Liver (tissue), 8 donors: ENCODE measurements at regions not wholly inside any gene's neighbourhood (a gene's known extent, or its start where the extent isn't known, plus 50 kb on each side); places are given as distances from the start of the nearest gene placed in this dataset.

ENCODE experiments used
- DNase-seq: peaks from one replicate; pipeline ENCODE4 v3.0.0-alpha.2; 2017; ENCODE audit warnings: low spot score
- H3K27ac ChIP-seq, 2 donors: one replicate each; pipeline ENCODE4 v1.7.0; 2013; ENCODE audit warnings: inconsistent platforms in 2 of 2, low read length in 2 of 2, control low read depth in 1 of 2, low read depth in 1 of 2, mild to moderate bottlenecking in 1 of 2
- H3K27me3 ChIP-seq, 4 donors: one replicate each; pipeline versions ENCODE4 v1.6.1 to v1.7.0; 2013; ENCODE audit warnings: low read length in 3 of 4, inconsistent platforms in 1 of 4, mild to moderate bottlenecking in 1 of 4, moderate library complexity in 1 of 4; ENCODE audit not compliant: control insufficient read depth in 4 of 4, insufficient read depth in 4 of 4
- H3K36me3 ChIP-seq, 4 donors: one replicate each; pipeline versions ENCODE4 v1.6.1 to v1.7.0; 2013; ENCODE audit warnings: low read length in 3 of 4, mild to moderate bottlenecking in 3 of 4, low read depth in 1 of 4, moderate library complexity in 1 of 4; ENCODE audit not compliant: control insufficient read depth in 4 of 4, insufficient read depth in 3 of 4
- H3K4me1 ChIP-seq, 4 donors: one replicate each; pipeline versions ENCODE4 v1.6.1 to v1.7.0; 2013; ENCODE audit warnings: low read length in 3 of 4, mild to moderate bottlenecking in 3 of 4, moderate library complexity in 1 of 4; ENCODE audit not compliant: control insufficient read depth in 4 of 4, insufficient read depth in 4 of 4
- H3K4me3 ChIP-seq, 3 donors: one replicate each; pipeline versions ENCODE4 v1.6.1 to v1.7.0; 2013; ENCODE audit warnings: low read length in 3 of 3, control low read depth in 1 of 3, low read depth in 1 of 3, mild to moderate bottlenecking in 1 of 3
- H3K9ac ChIP-seq, 2 donors: one replicate each; pipeline ENCODE4 v1.7.0; 2013; ENCODE audit warnings: low read length in 2 of 2, mild to moderate bottlenecking in 2 of 2, moderate library complexity in 2 of 2, control low read depth in 1 of 2, low read depth in 1 of 2
- H3K9me3 ChIP-seq, 4 donors: one replicate each; pipeline versions ENCODE4 v1.6.1 to v1.7.0; 2013; ENCODE audit warnings: low read length in 3 of 4; ENCODE audit not compliant: control insufficient read depth in 4 of 4
- EGR1 ChIP-seq, 2 donors: IDR thresholded peaks; 2 replicates each; pipeline ENCODE4 v1.6.1; 2016 to 2018; ENCODE audit warnings: antibody characterized with exemption in 2 of 2, low read depth in 2 of 2
- FOXA1 ChIP-seq: IDR thresholded peaks from 2 replicates; pipeline ENCODE4 v1.6.1; 2016; ENCODE audit warnings: antibody characterized with exemption
- FOXA2 ChIP-seq: IDR thresholded peaks from 2 replicates; pipeline ENCODE4 v1.6.1; 2016; ENCODE audit warnings: antibody characterized with exemption
- GABPA ChIP-seq, 2 donors: IDR thresholded peaks in 1 of 2; conservative IDR thresholded peaks in 1 of 2; 2 replicates each; pipeline ENCODE4 v1.6.1; 2016; ENCODE audit warnings: antibody characterized with exemption in 2 of 2, mild to moderate bottlenecking in 1 of 2, moderate library complexity in 1 of 2
- HNF4A ChIP-seq, 2 donors: conservative IDR thresholded peaks; 2 replicates each; pipeline ENCODE4 v1.6.1; 2016; ENCODE audit warnings: antibody characterized with exemption in 2 of 2, mild to moderate bottlenecking in 2 of 2
- HNF4G ChIP-seq: IDR thresholded peaks from 2 replicates; pipeline ENCODE4 v1.6.1; 2016; ENCODE audit warnings: antibody characterized with exemption
- JUND ChIP-seq, 2 donors: IDR thresholded peaks; 2 replicates each; pipeline ENCODE4 v1.6.1; 2016; ENCODE audit warnings: antibody characterized with exemption in 2 of 2
- NR2F2 ChIP-seq: IDR thresholded peaks from 2 replicates; pipeline ENCODE4 v1.6.1; 2016; ENCODE audit warnings: antibody characterized with exemption
- RAD21 ChIP-seq, 2 donors: IDR thresholded peaks; 2 replicates each; pipeline ENCODE4 v1.6.1; 2016; ENCODE audit warnings: antibody characterized with exemption in 2 of 2, mild to moderate bottlenecking in 2 of 2
- RXRA ChIP-seq, 2 donors: IDR thresholded peaks; 2 replicates each; pipeline ENCODE4 v1.6.1; 2017 to 2018; ENCODE audit warnings: antibody characterized with exemption in 2 of 2, mild to moderate bottlenecking in 1 of 2
- SP1 ChIP-seq: IDR thresholded peaks from 2 replicates; pipeline ENCODE4 v1.6.1; 2018; ENCODE audit warnings: antibody characterized with exemption, mild to moderate bottlenecking
- TAF1 ChIP-seq: conservative IDR thresholded peaks from 2 replicates; pipeline ENCODE4 v1.6.1; 2016; ENCODE audit warnings: antibody characterized with exemption, mild to moderate bottlenecking
- YY1 ChIP-seq: IDR thresholded peaks from 2 replicates; pipeline ENCODE4 v1.6.1; 2016; ENCODE audit warnings: antibody characterized with exemption, mild to moderate bottlenecking
- WGBS: extraction: QIAGEN DNeasy Blood & Tissue Kit; methylation state at CpG from one replicate; pipeline ENCODE4 v1.1.7; 2013; 5-methylcytosine and 5-hydroxymethylcytosine counted together
- TF ChIP-seq, protein P1 (sequence below): IDR thresholded peaks from 2 replicates; pipeline ENCODE4 v1.6.1; 2016; ENCODE audit warnings: antibody characterized with exemption
- TF ChIP-seq, protein P2 (sequence below): IDR thresholded peaks from 2 replicates; pipeline ENCODE4 v1.6.1; 2016; ENCODE audit warnings: antibody characterized with exemption
- TF ChIP-seq, protein P3 (sequence below): IDR thresholded peaks from 2 replicates; pipeline ENCODE4 v1.6.1; 2016; ENCODE audit warnings: antibody characterized with exemption
- TF ChIP-seq, protein P4 (sequence below): fragments of 150-350 bp; IDR thresholded peaks from 2 replicates; pipeline ENCODE4 v1.5.1; 2017; ENCODE audit warnings: improper control_type of control experiment, low read depth, low read length; ENCODE audit not compliant: missing input control
- TF ChIP-seq, protein P5 (sequence below): IDR thresholded peaks from 2 replicates; pipeline ENCODE4 v1.6.1; 2016; ENCODE audit warnings: antibody characterized with exemption, mild to moderate bottlenecking
- donor health status: healthy.
- donor health status: healthy.
- donor health status: healthy.
- donor health status: healthy.
- donor health status: healthy.

DNA sequence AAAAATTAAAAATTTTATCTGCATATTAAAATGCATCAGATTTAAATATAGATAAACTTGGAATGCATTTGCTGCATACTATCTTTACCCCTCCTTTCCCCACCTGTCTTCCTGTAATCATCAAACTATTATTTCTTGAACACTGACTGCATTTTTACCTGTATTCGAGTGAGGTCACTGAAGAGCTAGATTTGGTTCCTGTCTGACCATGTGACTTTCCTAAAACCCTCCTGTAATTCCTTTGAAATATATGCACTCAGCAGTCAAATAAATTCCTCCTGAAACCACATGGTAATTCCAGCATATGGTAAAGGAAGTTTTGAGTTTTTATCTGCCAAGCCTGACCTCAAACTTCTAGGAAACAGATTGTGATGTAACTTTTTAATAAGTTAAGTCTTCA, 445.6 kb upstream of the FRG2C start:
- 33% methylated on average over 1 of the region's 1 CpG for WGBS
- no peak overlapping the region for H3K27ac ChIP-seq
- no peak overlapping the region for H3K9ac ChIP-seq
- no peak overlapping the region for H3K4me3 ChIP-seq
- TF ChIP-seq TAF1 = no peak
- no peak for TF ChIP-seq HNF4A (conservative IDR thresholded peaks at IDR 0.05)
- no peak for TF ChIP-seq YY1
- TF ChIP-seq RAD21 (IDR thresholded peaks at IDR 0.05) = no peak
- H3K9me3 ChIP-seq = no peaks in the 10 kb centered on the region
- no peaks in the 10 kb centered on the region for H3K36me3 ChIP-seq
- DNase-seq = no peak
- H3K27me3 ChIP-seq = no peaks in the 10 kb centered on the region
- H3K4me1 ChIP-seq = no peaks in the 10 kb centered on the region

DNA sequence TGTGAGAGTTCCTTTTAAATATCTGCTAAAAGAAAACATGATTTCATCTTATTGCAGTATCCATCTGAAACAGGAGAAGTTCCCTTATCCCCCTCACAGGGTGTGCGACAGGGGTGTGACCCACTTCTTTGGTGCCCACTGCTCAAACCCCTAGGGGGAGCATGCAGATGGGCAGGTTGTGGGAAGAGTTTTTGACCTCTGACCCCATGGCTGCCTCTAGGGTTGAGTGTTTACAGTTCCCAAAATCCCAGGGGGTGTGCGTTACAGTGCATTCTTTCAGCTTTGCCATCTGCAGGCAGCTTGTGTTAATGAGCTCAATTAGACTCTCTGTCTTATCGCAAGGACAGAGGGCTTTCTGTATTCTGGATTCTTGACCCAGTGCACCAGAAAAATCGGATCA, 443.2 kb upstream of the FRG2C start:
- Histone ChIP-seq H3K27ac (no peak overlapping the region), H3K9me3 (no peaks in the 10 kb centered on the region), H3K4me1 (no peaks in the 10 kb centered on the region), H3K27me3 (peaks cover 0 to 4% (median 0%) of the 10 kb centered on the region in 4 donors), H3K4me3 (no peak overlapping the region), H3K9ac (no peak overlapping the region), H3K36me3 (no peaks in the 10 kb centered on the region)
- no peak for DNase-seq
- TF ChIP-seq JUND (IDR thresholded peaks at IDR 0.05) = no peak
- TF ChIP-seq, protein P1, sequence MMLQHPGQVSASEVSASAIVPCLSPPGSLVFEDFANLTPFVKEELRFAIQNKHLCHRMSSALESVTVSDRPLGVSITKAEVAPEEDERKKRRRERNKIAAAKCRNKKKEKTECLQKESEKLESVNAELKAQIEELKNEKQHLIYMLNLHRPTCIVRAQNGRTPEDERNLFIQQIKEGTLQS = no peak
- no peak for TF ChIP-seq EGR1 (IDR thresholded peaks at IDR 0.05; ENCODE audit: low read depth in 2 of 2)
- no peak for TF ChIP-seq TAF1
- no peak for TF ChIP-seq YY1
- no peak for TF ChIP-seq HNF4A (conservative IDR thresholded peaks at IDR 0.05)
- no peak for TF ChIP-seq RXRA (IDR thresholded peaks at IDR 0.05)
- TF ChIP-seq, protein P2, sequence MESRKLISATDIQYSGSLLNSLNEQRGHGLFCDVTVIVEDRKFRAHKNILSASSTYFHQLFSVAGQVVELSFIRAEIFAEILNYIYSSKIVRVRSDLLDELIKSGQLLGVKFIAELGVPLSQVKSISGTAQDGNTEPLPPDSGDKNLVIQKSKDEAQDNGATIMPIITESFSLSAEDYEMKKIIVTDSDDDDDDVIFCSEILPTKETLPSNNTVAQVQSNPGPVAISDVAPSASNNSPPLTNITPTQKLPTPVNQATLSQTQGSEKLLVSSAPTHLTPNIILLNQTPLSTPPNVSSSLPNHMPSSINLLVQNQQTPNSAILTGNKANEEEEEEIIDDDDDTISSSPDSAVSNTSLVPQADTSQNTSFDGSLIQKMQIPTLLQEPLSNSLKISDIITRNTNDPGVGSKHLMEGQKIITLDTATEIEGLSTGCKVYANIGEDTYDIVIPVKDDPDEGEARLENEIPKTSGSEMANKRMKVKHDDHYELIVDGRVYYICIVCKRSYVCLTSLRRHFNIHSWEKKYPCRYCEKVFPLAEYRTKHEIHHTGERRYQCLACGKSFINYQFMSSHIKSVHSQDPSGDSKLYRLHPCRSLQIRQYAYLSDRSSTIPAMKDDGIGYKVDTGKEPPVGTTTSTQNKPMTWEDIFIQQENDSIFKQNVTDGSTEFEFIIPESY = no peak
- TF ChIP-seq HNF4G = no peak
- WGBS = 64% methylated on average over 4 of the region's 4 CpGs

DNA sequence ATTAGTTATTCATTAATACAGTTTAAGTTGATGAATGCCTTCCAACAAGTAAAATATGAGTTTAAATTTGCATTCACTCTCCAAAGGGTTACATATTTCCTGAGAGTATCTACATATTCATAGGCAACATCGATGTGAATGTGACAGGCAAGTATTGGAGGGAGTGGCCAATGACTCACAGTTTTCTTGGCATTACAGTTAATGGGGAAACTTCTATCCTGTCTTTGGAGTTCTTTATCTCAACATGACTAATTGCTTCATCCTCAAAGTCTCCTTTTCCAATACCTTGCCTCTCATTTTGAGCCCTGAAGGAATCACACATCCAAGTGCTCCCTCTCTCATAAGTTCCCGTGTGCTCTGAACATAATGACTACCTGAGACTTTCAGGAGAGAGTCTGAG, 439.7 kb upstream of the FRG2C start:
- Histone ChIP-seq H3K27ac (no peak overlapping the region), H3K36me3 (no peaks in the 10 kb centered on the region), H3K9me3 (no peaks in the 10 kb centered on the region), H3K4me1 (no peaks in the 10 kb centered on the region), H3K4me3 (no peak overlapping the region), H3K9ac (no peak overlapping the region), H3K27me3 (peaks cover 0 to 4% (median under 1%) of the 10 kb centered on the region in 4 donors)
- no peak for DNase-seq
- 59% methylated on average over 2 of the region's 2 CpGs for WGBS
- TF ChIP-seq HNF4G = no peak
- TF ChIP-seq, protein P3, sequence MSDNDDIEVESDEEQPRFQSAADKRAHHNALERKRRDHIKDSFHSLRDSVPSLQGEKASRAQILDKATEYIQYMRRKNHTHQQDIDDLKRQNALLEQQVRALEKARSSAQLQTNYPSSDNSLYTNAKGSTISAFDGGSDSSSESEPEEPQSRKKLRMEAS = no peak
- TF ChIP-seq HNF4A (conservative IDR thresholded peaks at IDR 0.05) = no peak
- no peak for TF ChIP-seq RXRA (IDR thresholded peaks at IDR 0.05)
- TF ChIP-seq FOXA2 = no peak
- TF ChIP-seq NR2F2 = no peak
- TF ChIP-seq, protein P4, sequence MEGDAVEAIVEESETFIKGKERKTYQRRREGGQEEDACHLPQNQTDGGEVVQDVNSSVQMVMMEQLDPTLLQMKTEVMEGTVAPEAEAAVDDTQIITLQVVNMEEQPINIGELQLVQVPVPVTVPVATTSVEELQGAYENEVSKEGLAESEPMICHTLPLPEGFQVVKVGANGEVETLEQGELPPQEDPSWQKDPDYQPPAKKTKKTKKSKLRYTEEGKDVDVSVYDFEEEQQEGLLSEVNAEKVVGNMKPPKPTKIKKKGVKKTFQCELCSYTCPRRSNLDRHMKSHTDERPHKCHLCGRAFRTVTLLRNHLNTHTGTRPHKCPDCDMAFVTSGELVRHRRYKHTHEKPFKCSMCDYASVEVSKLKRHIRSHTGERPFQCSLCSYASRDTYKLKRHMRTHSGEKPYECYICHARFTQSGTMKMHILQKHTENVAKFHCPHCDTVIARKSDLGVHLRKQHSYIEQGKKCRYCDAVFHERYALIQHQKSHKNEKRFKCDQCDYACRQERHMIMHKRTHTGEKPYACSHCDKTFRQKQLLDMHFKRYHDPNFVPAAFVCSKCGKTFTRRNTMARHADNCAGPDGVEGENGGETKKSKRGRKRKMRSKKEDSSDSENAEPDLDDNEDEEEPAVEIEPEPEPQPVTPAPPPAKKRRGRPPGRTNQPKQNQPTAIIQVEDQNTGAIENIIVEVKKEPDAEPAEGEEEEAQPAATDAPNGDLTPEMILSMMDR = no peak
- no peak for TF ChIP-seq YY1
- TF ChIP-seq, protein P1 = no peak
- TF ChIP-seq GABPA (IDR thresholded peaks at IDR 0.05 in 1 of 2, conservative IDR thresholded peaks at IDR 0.05 in 1 of 2) = no peak
- TF ChIP-seq EGR1 (IDR thresholded peaks at IDR 0.05; ENCODE audit: low read depth in 2 of 2) = no peak
- TF ChIP-seq SP1 = no peak
- TF ChIP-seq JUND (IDR thresholded peaks at IDR 0.05) = no peak
- TF ChIP-seq, protein P2 = no peak
- TF ChIP-seq, protein P5, sequence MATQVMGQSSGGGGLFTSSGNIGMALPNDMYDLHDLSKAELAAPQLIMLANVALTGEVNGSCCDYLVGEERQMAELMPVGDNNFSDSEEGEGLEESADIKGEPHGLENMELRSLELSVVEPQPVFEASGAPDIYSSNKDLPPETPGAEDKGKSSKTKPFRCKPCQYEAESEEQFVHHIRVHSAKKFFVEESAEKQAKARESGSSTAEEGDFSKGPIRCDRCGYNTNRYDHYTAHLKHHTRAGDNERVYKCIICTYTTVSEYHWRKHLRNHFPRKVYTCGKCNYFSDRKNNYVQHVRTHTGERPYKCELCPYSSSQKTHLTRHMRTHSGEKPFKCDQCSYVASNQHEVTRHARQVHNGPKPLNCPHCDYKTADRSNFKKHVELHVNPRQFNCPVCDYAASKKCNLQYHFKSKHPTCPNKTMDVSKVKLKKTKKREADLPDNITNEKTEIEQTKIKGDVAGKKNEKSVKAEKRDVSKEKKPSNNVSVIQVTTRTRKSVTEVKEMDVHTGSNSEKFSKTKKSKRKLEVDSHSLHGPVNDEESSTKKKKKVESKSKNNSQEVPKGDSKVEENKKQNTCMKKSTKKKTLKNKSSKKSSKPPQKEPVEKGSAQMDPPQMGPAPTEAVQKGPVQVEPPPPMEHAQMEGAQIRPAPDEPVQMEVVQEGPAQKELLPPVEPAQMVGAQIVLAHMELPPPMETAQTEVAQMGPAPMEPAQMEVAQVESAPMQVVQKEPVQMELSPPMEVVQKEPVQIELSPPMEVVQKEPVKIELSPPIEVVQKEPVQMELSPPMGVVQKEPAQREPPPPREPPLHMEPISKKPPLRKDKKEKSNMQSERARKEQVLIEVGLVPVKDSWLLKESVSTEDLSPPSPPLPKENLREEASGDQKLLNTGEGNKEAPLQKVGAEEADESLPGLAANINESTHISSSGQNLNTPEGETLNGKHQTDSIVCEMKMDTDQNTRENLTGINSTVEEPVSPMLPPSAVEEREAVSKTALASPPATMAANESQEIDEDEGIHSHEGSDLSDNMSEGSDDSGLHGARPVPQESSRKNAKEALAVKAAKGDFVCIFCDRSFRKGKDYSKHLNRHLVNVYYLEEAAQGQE = no peak
- TF ChIP-seq TAF1 = no peak
- no peak for TF ChIP-seq FOXA1
- TF ChIP-seq RAD21 (IDR thresholded peaks at IDR 0.05) = no peak
